Bone marrow (tissue), 2 donors: ENCODE measurements at regions not wholly inside any gene's neighbourhood (a gene's known extent, or its start where the extent isn't known, plus 50 kb on each side); places are given as distances from the start of the nearest gene placed in this dataset.
"Not testable (repeated sequence)": the region's sequence is repeated elsewhere in the genome, so short reads cannot be mapped to it uniquely, and the experiment has no call there.

Source experiments
- DNase-seq, 2 donors: peaks; one replicate each; lab custom pipeline; 2025; lab: John Stamatoyannopoulos, UW

DNA sequence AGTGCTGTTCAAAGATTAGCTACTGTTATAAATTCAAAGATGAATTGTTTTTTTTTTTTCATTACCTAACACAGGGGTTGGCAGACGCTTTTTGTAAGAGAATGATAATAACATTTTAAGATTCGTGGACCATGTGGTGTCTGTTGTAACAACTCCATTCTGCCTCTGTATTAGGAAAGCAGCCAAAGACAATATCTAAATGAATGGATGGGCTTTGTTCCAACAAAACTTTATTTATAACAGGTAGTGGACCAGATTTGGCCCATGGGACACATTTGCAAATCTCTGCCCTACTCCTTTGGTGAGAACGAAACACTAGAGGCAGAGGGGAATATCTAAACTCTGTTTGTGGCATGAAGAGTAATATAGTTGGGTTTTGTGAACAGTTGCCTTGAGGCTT is 83.6 kb upstream of the BLID start:
- DNase-seq, result no peak

DNA sequence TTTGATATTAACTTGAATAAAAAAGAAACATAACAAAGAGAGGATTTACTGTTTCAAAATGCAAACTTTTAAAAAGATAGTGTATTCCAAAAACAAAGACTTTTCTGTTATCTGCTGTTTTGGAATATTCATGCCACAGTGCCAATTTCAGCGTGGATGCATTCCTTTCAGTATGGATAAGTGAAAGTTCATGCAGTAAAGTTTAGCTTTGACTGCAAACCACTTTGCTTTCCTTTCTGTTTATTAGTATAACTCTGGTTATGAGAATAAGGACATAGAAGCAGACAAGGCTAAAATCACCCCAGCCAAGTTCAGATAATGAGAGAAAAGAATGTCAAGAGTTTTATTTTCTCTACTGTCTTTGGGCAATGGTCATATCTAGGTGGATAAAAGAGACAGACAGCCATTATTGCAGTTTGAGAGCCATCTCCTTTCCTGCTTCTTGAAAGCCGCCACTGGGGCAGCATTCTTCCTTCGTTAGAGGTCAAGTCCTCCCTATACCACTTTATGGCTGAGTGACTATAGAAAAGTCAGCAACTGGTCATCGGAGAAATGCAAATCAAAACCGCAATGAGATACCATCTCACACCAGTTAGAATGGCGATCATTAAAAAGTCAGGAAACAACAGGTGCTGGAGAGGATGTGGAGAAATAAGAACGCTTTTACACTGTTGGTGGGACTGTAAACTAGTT is 82.4 kb upstream of the BLID start:
- no peak for DNase-seq

DNA sequence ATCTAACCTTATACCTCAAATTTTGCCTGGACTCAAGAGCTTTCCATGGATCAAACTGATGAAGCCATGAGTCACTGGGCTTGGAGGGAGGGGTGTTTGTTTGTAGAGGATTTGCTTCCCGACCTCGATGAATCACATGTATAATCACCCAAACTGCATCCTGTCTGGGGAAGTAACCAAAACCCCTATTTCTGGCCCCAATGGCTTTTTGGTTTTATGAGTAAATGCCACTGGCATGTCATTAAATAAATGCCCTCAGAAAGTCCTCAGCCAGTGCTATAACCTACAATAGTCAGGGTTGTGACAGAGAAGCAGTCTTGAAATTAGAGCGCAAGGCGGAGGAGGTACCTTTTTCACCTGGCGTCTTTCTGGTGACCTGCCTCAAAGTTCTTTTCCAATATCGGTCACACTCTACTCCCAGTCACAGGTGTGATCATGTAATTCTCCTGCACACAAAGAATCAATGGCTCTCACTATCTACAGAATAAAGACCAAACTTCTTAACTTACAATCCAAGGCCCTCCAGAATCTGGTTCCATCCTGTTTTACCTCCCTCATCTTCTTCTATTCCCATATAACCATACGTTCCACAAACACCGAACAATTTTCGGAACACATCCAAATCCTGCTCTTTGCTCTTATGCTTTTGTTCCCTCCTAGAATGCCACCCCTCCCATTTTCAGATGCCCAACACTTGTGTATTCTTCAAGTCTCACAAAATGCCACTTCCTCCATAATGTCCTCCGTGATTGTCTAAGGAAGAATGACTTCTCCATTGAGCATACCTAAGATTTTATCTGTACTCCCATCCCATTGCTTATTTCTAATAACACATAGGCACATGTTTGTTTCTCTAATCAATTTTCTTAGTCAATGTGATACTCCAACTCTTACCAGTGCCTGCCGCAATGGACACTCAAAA is 81.3 kb upstream of the BLID start:
- DNase-seq, result no peak

DNA sequence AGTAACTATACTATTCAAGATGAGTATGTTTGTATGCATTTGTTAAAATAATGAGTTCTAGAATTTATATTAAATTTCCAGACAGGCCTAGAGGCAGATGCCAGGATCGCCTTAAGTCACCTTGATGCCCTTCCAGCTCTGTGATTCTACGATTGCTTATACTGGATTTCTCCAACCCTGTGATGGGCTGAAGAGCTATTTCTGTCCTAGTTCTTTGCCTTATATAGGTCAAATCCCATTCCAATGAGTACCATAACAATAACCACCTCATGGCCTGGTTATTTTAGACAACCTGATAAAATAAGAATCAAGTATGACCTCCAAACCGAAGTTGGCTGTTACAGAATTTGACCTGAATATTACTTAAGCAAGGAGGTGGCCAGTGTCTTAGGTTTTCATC is 79.8 kb upstream of the BLID start:
- DNase-seq, result no peak

DNA sequence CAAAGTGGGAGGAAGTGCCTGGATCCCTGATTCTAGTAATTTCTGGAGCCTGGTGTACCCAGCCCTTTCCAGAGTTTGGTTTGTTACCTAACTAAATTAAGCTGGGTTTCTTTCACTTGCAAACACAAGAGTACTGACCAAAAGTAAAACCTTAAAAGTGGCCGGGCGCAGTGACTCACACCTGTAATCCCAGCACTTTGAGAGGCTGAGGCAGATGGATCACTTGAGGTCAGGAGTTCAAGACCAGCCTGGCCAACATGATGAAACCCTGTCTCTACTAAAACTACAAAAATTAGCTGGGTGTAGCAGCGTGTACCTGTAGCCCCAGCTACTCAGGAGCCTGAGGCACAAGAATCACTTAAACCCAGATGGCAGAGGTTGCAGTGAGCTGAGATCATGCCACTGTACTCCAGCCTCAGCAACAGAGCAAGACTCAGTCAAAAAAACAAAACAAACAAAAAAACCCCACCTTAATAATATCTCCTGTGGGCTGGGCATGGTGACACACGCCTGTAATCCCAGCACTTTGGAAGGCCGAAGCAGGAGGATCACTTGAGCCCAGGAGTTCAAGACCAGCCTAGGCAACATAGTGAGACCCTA is 78.0 kb upstream of the BLID start:
- DNase-seq, result not testable (repeated sequence)

DNA sequence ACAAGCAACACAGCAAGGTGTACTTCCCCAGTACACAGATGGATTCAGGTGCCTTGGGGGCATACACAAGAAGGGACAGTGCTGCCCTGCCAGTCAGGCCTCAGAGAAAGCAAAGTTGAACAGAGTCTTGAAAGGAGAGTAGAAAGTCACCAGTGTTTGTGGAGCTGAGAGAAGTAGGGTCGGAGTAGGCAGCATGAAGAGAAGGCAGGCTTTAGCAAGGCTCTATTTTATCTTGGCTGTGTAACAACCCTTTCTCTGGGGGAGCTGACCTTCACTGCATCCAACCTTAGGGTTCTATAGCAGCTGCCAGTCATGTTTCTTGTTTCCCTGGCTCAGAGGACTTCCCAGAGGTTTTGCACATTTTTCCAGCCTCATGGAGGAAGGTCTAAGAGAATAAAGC is 77.4 kb upstream of the BLID start:
- no peak for DNase-seq

DNA sequence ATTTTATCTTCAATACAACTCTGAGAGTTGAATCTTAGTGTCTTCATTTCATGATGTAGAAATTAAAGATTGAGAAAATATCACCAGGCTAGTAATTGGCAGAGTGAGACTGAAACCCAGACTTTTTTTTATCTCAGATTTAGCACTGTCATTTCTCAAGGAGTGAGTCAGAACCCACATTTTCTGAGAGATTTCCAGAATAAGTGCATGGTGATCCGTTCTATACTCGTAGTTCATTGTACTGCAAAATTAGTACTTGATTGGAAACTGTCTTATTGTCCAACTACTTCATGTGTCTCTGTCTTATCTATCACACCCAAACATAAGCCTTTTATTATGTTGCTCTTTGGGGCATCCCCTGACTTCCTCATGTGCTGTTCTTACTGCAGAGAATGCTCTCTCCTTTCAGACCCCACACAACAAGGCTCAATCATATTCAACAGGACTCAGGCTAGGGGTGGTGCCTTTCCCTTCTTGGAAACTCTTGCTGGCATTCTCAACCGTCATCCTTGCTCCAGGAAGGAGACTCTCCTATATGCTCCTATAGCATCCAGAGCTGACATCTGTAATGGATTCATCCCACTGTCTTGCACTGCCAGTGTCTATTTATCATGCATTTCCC is 76.7 kb upstream of the BLID start:
- no peak for DNase-seq

DNA sequence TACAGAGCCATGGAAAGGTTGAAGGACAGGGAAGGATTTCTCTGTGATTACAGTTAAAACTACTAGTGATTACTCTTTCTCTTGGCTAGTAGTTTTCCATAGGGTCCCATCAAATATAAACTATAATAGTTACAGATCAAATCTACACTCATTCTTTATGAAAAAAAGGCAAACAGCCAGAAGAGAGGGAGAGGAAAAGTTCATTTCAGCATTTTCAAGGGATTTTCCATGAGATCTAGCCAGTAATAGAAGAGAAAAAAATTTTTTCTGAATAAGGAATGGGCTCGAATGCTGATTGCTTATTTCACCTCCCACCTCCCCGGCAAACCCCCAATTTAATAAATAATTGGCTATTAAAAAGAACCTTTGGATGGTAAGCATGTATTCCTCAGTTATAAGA is 74.8 kb upstream of the BLID start:
- no peak for DNase-seq

DNA sequence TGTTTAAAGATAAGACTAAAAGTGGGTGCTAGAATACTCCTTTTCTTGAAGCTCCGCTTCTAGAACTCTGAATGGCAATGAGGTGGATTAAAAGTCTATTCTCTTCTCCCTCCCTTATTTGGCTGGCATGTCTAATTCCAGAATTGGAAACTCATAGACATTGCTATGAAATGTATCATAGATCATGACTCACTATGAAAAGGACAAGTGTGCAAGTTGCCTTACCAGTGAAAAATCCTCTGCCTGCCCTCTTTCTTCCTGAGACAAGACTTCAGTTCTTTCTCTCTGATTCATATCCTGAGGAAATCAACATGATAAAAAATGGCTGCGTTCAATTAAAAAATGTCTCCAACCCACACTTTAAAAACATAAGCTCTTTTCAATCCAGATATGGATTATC is 73.2 kb upstream of the BLID start:
- DNase-seq, result no peak

DNA sequence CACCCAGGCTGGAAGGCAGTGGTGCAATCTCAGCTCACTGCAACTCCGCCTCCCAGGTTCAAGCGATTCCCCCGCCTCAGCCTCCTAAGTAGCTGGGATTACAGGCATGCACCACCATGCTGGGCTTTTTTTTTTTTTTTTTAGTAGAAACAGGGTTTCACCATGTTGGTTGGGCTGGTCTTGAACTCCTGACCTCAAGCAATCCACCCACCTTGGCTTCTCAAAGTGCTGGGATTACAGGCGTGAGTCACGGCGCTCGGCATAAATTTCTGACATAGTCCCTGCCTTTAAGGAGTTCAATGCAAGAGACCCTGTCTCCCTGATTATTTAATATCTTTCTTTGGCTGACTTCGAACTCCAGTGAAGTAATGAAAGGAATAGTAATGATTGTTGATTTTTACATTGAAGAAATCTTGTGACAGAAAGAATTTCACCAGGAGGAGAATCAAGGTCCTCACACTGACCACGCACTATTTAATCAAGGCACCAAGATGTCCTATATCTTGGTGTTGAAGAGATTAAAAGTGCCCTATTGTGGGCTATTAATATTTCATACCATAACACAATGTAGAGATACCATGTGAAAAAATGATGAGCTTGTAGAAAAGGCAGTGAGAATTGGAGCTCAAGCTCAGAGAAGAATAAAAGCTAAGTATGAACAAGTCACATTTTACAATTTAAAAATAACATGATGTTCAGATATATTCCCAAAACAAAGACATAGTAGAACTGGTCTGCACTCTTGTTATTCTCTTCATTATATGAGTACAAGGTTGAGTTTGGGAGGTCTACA is 71.6 kb upstream of the BLID start:
- DNase-seq, result no peak

DNA sequence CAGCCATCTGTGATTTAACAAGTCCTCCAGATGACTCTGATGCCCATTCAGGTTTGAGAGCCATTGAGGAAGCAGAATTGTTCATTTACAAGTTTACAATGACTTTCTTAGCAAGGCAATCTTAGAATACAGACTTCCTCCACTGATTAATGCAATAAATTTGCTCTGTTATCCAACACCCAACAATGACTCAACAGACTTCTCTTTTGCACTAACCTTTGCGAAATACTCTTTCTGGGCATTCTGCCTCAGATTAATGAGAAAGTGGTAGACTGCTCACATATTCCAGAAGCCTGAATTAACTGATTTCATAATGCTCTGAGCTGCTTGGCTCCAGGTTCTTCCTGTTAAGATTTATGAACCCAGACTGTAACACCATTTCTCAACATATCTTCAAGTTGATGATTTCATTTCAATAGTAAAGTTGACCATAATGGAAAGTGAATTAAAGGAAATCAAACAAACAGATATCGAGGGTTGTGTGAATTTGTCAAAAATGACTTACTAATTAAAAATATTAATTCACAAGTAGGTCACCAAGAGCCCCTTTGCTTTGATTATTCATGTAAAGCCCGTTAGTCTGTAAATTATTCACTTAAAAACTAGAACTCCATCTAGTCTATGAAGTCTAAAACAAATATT is 70.5 kb upstream of the BLID start:
- no peak for DNase-seq

DNA sequence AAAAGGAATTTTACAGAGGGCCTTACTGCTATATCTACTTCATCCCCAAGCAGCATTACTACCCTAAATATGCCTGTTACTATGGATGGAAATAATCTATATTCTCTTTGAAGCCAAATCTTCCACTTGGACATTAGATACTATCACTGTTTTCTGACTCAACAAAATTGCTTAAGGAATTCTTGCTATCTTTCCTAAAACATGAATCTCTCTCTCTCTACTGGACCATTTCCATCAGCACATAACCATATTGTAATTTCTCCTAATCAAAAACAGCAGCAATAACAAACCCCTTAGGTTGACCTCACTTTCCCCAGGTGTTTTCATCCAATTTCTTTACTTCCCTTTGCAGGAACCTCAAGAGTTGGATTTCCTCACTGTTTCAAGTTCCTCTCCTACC is 67.9 kb upstream of the BLID start:
- no peak for DNase-seq

DNA sequence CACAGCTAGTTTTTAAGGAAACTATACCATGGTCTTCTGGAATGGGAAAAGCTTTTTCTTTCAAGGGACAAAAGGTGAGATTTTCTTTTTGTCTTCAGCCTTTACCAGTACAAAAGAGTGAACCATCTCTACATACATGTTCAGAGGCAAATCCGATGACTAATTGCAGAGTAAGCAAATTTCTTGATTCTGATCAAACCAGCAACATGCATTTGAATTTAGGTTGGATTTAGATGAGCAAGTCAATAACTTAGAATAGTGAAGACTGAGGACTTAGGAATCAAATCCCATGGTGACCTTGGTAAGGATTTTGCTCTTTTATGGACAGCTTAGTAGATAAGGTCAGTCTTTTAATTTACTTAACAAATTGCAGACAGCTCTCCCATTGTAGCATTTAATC is 65.9 kb upstream of the BLID start:
- no peak for DNase-seq

DNA sequence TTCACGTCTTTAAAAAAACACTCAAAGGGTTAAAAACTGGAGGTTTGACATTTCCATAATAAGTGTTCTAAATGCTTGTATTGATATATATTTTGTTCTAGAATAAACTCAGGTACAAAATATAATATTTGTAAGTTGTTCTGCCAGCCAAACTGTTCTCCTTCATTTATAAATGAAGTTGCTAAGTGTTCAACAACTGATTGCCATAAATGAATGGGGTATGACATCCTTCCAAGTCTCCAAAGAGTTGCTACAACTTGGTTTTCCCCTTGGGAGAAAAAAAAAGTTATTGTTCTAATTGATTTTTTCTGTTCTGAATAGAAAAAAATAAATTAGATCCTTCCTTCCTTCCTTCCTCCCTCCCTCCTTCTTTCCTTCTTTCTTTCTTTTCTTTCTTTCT is 65.4 kb upstream of the BLID start:
- no peak for DNase-seq

DNA sequence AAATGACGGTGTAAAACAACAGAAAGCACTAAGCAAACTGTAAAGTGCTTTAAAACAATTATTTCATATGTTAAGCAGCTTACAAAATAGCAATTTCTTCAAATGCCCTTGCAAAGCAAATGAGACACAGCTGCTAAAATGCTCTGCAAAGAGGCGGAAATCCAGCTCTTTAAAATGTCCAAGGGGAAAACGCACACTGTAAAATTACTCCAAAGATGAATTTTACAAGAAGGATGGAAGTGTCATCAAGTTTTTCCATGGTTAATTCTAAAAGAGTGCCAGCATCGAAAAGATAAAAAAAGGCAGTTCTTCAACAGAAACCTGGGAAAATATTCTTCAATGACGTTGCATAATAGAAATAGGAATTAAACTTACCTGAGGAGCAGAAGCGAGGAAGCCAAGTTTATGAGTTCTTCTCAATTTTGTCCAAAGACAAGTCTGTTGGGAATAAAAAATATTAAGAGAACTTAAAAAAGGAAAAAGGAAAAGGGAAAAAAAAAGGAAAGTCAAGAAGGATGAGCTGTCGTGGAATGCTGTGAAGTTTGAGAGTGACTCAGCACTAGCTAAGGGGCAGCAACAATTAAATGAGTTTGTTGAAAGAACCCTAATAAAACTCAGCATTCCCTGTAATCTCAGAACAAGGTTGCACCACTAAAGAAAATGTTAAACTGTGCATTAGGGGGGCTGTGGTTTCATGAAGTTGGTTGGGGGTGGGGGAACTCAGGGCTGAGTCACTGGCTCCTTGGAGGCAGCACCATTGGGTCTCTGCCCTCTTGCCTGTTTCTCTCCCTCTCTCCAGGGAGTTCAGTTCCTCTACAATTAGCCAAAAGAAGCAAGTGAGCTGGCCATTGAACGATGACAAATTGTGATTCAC is 64.2 kb upstream of the BLID start:
- DNase-seq, result no peak

DNA sequence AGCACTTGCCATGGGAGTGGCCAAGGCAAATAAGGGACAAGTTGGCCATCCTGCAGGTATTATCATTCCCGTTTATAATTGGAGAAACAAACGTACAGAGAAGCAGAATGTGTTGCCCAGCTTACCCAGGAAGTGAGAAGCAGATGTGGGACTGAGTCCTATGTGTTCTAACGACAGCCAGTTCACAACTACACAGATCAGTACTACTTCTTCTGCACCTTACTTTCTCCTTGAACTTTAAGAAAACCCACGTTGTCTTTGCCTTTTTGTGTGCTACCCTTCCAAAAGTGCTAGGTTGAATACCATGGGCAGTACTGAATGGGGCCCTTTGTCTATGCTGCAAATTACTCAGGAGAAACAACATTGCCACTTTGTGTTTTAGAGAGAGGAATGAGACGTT is 62.8 kb upstream of the BLID start:
- DNase-seq, result no peak

DNA sequence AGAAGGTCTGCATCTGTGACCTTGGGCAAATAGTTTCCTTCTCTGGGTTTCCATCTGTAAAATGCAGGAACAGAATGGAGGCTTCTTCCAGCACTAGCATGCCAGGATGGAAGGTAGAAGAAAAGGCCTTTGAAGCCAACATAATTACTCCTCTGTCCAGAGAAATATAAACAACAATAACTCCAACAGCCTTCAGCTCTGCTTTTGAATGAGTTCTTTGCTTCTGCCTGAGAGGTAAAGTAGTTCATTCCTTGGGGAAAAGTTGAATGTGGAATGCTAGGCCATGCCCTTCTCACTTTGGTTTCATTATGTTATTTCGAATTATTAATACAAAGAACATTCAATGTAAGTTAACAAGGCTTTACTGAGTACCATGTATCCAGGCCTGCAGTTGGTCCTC is 61.2 kb upstream of the BLID start:
- DNase-seq, result no peak

DNA sequence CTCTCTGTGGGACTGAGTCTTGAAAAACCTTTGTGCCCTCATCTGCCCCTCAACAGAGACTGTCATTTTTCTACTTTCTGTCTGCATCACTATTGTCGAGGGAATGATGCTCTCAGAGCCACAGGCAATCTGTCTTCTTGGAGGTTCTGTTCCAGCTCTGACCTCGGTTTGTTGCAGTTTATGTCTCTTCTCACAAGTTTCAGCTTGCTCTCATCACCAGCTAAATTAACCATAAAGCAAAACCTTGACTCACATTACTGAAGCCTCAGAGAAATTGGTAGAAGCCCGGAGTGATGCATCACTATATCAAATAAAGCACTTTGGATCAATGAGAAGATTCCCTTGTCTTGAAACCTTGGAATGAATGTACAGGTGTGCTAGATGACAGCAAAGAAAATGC is 60.6 kb upstream of the BLID start:
- no peak for DNase-seq

DNA sequence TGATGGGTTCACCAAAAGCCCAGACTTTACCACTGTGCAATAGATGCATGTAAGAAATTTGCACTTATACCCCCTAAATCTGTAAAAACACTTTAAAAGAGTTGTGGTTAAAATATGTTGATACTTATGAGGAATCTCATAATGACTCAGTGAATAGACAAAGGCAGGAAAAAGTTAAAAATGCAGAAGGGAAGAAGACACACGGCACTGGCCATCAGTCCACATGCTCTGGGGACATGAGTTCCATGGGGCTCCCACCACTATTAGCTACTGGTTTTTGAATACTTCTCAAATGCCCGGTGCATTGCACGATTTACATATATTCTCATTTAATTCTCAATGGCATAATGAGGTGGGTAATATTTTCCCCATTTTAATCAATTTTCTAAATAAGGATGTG is 59.3 kb upstream of the BLID start:
- DNase-seq, result no peak

DNA sequence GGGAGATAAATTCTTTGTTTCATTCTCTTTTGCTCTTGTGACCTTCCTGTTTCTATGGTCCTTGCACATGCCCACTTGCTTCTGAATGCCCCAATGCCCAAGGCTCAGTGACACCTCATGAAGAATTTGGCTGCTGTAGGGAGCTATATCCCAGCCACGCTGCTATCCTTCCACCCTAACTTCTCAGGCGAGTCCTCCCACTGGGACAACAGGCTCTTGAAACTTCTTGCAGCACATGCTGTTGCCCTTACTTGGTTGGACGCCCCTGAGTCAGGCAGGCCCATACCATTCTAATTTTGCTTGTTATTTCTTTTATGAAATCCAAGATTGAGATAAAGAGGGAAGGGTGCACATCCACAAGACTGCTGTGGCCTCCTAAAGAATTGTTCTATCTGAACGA is 57.6 kb upstream of the BLID start:
- DNase-seq, result no peak

DNA sequence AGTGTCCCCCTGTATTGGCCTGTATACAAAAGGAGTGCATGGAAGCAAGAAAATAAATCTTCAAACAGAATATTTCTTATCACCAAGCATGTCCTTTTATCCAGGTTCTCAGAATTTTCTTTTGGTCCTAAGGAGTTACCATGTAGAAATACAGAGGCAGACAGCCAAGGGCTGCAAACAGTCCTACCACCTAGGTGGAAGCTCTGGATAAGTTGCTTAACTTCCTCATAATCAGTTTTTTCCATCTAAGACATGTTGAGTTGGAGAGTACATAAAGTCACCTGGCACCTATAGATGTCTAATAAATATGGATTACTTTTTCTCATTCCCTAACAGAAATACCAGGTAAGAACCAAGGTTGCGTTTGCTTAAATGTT is 57.0 kb upstream of the BLID start:
- no peak for DNase-seq
